Progenitor cell of endocrine pancreas (in vitro differentiated cells): ENCODE measurements at regions not wholly inside any gene's neighbourhood (a gene's known extent, or its start where the extent isn't known, plus 50 kb on each side); places are given as distances from the start of the nearest gene placed in this dataset.
"Not testable (repeated sequence)": the region's sequence is repeated elsewhere in the genome, so short reads cannot be mapped to it uniquely, and the experiment has no call there.

ENCODE experiments used
- DNase-seq: peaks from one replicate; pipeline ENCODE4 v3.0.0; 2021; ENCODE audit warnings: low spot score; ENCODE audit not compliant: unreplicated experiment
- H3K27ac Mint-ChIP-seq: 2 replicates; pipeline ENCODE4 v1.8.0; 2021; ENCODE audit warnings: mild to moderate bottlenecking, moderate library complexity, mixed read lengths
- H3K27me3 Mint-ChIP-seq: 2 replicates; pipeline ENCODE4 v1.8.0; 2021; ENCODE audit warnings: mixed read lengths
- H3K36me3 Mint-ChIP-seq: 2 replicates; pipeline ENCODE4 v1.8.0; 2022; ENCODE audit warnings: mixed read lengths; ENCODE audit not compliant: insufficient read depth
- H3K4me1 Mint-ChIP-seq: 2 replicates; pipeline ENCODE4 v1.8.0; 2021; ENCODE audit warnings: low read depth, mixed read lengths
- H3K4me3 Mint-ChIP-seq: 2 replicates; pipeline ENCODE4 v1.8.0; 2021; ENCODE audit warnings: low read depth, mild to moderate bottlenecking, moderate library complexity, mixed read lengths
- H3K9me3 Mint-ChIP-seq: 2 replicates; pipeline ENCODE4 v1.8.0; 2021; ENCODE audit warnings: low read depth, mixed read lengths
- TF ChIP-seq, protein P1 (sequence below): fragments of 200-600 bp; sonication (generic); IDR thresholded peaks from one replicate; pipeline ENCODE4 v1.5.0; 2021; ENCODE audit warnings: antibody characterized with exemption, mild to moderate bottlenecking; ENCODE audit not compliant: unreplicated experiment

- no peak overlapping the region for H3K27ac Mint-ChIP-seq
- TF ChIP-seq, protein P1, sequence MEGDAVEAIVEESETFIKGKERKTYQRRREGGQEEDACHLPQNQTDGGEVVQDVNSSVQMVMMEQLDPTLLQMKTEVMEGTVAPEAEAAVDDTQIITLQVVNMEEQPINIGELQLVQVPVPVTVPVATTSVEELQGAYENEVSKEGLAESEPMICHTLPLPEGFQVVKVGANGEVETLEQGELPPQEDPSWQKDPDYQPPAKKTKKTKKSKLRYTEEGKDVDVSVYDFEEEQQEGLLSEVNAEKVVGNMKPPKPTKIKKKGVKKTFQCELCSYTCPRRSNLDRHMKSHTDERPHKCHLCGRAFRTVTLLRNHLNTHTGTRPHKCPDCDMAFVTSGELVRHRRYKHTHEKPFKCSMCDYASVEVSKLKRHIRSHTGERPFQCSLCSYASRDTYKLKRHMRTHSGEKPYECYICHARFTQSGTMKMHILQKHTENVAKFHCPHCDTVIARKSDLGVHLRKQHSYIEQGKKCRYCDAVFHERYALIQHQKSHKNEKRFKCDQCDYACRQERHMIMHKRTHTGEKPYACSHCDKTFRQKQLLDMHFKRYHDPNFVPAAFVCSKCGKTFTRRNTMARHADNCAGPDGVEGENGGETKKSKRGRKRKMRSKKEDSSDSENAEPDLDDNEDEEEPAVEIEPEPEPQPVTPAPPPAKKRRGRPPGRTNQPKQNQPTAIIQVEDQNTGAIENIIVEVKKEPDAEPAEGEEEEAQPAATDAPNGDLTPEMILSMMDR = no peak
Measured at GRCh38 chr9:94479757-94480156, 75.1 kb upstream of the PCAT7 start.

GRCh38 chr9:94480205-94480604 lies 74.7 kb upstream of the PCAT7 start:
- no peaks in the 10 kb centered on the region for H3K4me1 Mint-ChIP-seq

More at GRCh38 chr9:94479757-94480156, 75.1 kb upstream of the PCAT7 start:
- H3K36me3 Mint-ChIP-seq = peaks cover 4% of the 10 kb centered on the region
- H3K4me3 Mint-ChIP-seq = no peak overlapping the region
- H3K27me3 Mint-ChIP-seq = no peaks in the 10 kb centered on the region
- peaks cover 19% of the 10 kb centered on the region for H3K9me3 Mint-ChIP-seq
- DNase-seq = no peak
- no peaks in the 10 kb centered on the region for H3K4me1 Mint-ChIP-seq

GRCh38 chr9:94482110-94482509 lies 72.8 kb upstream of the PCAT7 start:
- Mint-ChIP-seq H3K27ac (no peak overlapping the region), H3K4me3 (no peak overlapping the region), H3K36me3 (peaks cover 3% of the 10 kb centered on the region), H3K27me3 (no peaks in the 10 kb centered on the region), H3K4me1 (no peaks in the 10 kb centered on the region), H3K9me3 (peaks cover 8% of the 10 kb centered on the region)
- TF ChIP-seq, protein P1 = no peak
- no peak for DNase-seq

More at GRCh38 chr9:94480205-94480604, 74.7 kb upstream of the PCAT7 start:
- Mint-ChIP-seq H3K27ac (no peak overlapping the region), H3K4me3 (no peak overlapping the region), H3K36me3 (peaks cover 4% of the 10 kb centered on the region), H3K27me3 (no peaks in the 10 kb centered on the region), H3K9me3 (peaks cover 16% of the 10 kb centered on the region)
- TF ChIP-seq, protein P1 = no peak
- DNase-seq = no peak

GRCh38 chr9:94490465-94490864 lies 64.4 kb upstream of the PCAT7 start:
- H3K4me1 Mint-ChIP-seq = no peaks in the 10 kb centered on the region
- no peak overlapping the region for H3K4me3 Mint-ChIP-seq
- TF ChIP-seq, protein P1 = no peak
- no peak overlapping the region for H3K27ac Mint-ChIP-seq
- H3K36me3 Mint-ChIP-seq = peaks cover 3% of the 10 kb centered on the region
- no peaks in the 10 kb centered on the region for H3K27me3 Mint-ChIP-seq
- H3K9me3 Mint-ChIP-seq = peaks cover 2% of the 10 kb centered on the region
- no peak for DNase-seq

- not testable (repeated sequence) for H3K4me3 Mint-ChIP-seq, H3K27ac Mint-ChIP-seq, DNase-seq, H3K4me1 Mint-ChIP-seq, H3K27me3 Mint-ChIP-seq, H3K9me3 Mint-ChIP-seq, H3K36me3 Mint-ChIP-seq
Measured at GRCh38 chr9:94492125-94492524, 62.8 kb upstream of the PCAT7 start.

- Mint-ChIP-seq H3K4me3 (no peak overlapping the region), H3K36me3 (peaks cover 1% of the 10 kb centered on the region), H3K4me1 (peaks cover 8% of the 10 kb centered on the region), H3K27ac (peak overlapping the region; percentile 85), H3K9me3 (no peaks in the 10 kb centered on the region), H3K27me3 (no peaks in the 10 kb centered on the region)
- TF ChIP-seq, protein P1 = no peak
- no peak for DNase-seq
Measured at GRCh38 chr9:94498801-94499453, 56.0 kb upstream of the PCAT7 start.
